NCI-H1092 (cell line): ENCODE measurements at regions not wholly inside any gene's neighbourhood (a gene's known extent, or its start where the extent isn't known, plus 50 kb on each side); places are given as distances from the start of the nearest gene placed in this dataset.

Experiments
- DNase-seq: peaks from one replicate; lab custom pipeline; 2025; lab: John Stamatoyannopoulos, UW

DNA sequence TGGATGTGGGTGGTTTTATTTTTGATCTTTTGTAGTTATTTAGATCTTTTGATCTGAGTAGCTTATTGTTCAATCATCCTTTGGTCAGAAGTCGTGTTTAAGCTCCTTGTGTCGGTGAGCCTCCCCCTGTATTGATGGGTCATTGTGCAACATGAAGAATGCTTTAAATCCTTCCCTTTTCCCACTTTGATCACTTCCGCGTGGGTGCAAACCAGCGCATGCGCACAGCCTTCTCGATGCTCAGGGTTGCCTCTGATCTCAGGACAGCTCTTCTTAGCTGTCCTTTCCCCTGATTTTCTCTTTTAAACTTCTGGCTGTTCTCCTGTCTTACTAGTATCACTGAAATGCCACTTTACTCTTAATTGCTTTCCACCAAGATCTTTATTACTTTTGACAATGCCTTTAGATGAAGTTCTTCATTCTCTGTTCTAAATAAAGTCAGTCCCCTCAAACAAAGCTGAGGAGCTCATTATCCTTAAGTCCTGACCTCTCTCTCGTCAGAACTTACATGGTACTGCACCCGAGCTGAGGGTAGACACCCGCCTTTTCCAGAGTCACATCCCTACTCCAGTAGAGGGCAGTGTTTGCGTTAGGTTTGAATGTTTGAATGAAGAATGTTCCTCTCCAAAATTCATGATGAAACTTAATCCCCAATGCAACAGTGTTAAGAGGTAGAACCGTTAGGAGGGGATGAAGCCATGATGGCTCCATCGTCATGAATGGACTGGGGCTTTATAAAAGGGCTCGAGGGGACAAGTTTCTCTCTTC is 547.9 kb upstream of the TMPRSS15 start:
- peak; percentile 26 for DNase-seq

DNA sequence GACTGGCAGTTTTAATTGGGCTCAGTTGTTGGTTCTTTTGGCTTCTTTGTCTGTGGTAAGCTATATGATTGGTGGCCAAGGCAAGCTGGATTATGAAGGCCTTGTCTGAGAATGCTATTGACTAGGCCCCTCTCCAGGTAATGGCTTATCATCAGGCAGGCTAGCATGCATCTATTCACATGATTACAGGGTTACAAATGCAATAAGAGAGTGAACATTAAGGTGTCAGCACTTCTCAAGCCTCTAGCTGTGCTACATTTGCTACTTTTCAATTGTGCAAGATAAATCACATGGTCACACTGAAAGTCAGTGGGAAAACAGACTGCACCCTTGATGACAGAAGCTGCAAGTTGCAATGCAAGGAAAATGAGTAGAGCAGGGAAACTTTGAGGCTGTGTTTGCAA is 550.9 kb upstream of the TMPRSS15 start:
- DNase-seq: no peak

DNA sequence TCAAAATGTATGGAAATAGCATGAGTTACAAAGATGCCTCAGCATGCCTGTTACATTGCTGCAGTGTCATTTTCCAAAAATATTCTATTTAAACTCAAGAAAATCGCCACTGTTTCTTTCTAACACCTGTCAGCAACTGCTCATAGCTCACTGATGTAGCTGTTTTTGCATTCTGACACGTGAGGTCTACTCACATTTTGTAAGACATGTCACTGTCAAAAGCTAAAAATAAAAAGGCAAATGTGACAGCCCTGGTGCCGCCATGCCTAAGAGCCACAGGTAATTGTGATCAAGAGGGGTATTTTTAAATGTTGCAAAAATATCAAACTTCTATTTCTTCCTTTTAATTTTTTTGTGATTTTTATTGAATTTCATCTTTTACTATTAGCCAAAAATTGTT is 556.2 kb upstream of the TMPRSS15 start:
- DNase-seq: no peak

DNA sequence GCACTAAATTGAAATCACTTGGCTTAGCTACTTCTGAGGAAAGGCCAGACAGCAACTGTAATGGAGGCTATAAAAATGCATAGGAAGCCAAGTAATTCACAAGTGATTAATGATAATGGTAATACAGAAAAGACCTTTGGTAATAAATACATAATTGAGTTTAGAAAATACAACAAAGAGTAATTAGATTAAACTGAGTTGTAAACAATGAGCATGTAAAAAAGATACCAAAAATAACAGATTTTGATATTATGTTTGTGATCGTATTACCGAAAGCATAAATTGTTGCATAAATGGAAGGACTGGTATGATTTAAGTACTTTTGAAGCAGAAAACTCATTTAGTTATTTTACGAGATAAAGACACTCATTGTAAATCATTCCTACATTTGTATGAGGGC is 556.7 kb upstream of the TMPRSS15 start:
- DNase-seq: no peak

DNA sequence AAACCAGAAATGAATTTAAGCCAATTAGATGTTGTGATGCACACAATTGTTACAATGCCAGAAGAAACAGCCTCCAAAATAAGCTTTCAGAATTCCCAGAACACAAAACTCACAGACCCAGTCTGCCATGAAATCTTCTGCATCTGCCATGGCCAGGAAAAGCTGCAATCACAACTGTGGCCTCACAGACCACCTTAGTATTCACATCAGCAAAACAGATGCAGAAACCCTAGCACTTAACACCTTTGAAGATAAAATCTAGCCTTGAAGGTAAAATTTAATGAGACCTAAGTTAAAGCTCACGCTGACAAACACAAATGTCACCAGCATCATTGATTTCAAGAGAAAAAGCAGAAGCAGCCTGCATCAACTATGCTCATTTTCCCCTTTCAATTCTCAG is 566.8 kb upstream of the TMPRSS15 start:
- no peak for DNase-seq

DNA sequence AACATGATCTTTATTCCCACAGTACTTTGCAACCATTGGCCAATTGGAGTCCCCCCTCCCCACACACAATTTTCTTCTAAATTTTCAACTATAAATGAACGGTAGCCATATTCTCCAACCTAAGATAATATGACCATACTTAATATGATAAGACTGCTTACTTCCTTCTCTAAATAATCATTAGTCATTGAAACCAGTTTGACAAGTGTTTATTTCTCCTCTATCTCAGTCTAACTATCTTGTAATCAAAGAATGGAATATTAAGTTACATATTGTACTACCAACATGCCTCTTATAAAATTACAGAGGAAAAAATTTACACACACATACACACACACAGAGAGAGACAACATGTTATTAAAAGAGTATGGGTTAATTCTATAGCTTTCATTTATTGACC is 567.4 kb upstream of the TMPRSS15 start:
- no peak for DNase-seq

DNA sequence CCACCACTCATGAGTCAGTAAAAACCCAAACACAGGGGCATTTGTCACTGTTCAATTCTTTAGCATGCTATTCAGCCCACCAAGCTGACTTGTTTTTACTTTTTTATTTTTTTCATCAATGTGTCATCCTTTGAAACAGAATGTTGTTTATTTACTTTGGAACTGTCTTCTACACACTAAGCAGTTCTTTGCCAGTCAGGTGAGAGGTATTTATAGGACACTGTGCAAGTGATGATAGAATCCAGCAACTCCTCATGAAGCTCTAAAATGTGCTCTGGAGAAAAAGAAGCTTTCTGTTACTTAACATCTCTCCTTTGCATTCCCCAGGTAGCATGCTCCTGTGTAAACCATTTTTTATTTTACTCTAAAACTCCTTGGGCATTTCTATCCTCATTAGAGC is 582.0 kb upstream of the TMPRSS15 start:
- DNase-seq: no peak

DNA sequence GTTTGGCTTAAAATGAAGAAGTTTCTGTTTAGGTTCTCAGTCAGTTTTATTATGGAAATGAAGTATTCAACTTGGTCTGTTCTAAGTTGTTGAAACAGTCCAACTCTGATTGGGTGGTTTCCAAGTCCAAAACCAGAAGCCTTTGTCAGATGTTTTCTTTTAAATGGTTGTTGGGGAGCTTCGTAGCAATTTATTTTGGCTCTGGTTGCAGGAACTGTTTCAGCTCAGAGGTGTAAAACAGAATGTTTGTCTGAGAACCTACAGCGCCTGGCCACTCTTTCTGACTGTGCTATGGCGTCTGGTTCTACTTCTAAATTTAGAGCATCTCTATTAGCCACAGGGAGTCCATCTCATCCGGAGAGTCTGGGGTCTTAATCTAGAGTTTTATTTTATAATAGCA is 582.6 kb upstream of the TMPRSS15 start:
- no peak for DNase-seq

DNA sequence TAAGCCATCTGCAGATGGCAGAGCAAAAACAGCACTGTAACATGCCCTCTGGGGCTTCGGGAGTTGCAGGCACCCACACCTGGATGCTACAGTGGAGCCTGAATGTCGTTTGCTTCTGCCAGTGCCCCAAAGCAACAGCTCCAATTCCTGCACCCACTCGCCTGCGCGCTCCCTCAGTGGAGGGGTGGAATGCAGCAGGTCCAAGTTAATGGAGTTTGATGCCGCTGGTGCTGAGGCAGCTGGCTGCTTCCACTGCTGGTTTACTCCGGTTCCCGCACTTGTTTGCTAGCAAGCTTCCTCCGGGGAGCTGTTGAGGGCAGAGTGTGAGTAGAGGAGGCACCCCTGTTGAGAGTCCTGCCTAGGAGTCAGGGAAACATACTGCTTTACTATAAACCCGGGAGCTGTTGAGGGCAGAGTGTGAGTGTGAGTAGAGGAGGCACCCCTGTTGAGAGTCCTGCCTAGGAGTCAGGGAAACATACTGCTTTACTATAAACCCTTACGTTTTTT is 584.0 kb upstream of the TMPRSS15 start:
- peak; percentile 25 for DNase-seq

DNA sequence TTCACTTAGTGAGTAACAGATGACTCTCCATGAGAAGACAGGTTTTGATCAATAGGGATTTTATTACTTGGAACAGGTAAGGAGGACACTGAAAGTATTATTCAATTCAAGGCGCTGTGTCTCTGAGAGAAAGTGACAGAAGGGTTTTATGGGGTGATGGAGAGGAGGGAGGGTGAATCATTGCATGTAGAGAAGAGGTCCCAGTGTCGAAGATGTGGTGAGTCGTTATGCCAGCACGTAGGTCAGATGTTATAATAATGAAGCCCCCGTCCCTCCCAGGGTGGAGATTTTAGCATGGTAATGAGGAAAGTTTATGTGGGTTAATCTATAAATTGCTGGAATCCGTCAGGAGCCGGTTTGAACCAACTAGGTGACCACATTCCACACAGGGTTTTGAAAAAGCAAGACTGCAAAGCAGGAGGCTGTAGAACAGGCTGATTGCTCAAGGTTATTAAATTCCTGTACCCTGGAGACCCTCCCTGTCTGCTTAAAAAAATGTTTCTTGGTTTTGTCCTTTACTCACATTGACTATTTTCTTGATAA is 586.4 kb upstream of the TMPRSS15 start:
- no peak for DNase-seq

DNA sequence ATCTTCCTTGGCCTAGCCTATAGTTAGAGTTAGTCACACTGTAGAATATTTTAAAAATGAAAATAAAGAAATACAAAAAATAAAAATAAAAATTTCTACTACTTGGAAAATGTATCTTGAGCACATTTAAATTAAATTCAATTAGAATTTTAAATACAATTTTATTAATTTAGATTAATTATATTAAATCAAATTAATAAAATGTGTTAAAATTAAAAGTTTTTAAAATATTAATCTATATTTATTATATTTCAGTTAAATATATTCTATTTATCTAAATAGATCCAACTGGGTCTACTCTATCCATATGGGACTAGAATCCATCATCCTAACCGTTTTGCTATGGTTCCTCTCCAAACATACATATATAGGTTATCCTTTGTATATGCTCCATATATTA is 588.3 kb upstream of the TMPRSS15 start:
- DNase-seq: no peak

DNA sequence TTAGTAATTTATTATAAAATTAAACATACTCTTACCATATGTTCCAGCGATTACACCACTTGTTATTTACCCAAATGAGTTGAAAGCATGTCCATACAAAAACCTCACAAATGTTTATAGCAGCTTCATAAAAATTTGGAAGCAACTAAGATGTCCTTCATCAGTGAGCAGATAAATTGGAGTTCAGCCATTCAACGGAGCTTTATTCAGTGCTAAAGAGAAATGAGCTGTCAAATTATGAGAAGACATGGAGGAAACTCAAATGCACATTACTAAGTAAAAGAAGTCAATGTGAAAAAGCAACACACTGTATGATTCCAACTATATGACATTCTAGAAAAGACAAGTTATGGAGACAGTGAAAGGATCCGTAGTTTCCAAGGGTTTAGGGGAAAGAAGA is 606.7 kb upstream of the TMPRSS15 start:
- no peak for DNase-seq

DNA sequence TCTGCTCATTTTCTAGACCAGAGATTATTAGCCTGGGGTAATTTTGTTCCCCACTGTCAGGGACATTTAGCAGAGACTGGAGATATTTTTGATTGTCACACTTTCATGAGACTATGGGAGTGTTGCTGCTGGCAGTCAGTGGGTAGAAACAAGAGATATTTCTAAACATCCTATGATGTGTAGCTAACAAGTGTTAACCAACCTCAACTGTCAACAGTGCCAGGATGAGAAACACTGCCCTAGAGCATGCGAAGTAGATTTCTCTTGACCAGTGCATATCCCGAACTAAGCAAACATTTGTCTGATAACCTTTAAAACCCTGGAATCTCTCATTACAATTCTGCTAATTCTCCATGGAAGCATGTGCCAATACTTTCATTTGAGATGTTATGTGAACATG is 607.4 kb upstream of the TMPRSS15 start:
- no peak for DNase-seq

DNA sequence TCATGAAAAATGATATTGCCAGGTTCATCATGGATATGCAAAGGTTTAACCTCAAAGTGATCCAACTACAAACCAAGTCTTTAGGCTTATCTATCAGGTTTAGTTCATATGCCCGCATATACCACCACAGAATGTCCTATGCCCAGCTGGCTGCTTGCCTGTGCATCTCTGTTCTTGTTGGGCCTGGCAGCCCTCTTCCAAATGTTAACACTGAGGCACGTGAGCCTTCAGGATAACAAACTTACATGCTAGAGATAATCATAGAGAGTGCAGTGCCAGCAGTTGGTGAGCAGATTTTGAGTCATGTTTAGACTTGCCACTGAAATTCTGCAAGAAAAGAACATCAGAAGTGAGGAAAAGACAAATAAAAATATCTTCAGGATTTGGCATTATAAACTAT is 607.9 kb upstream of the TMPRSS15 start:
- DNase-seq: no peak

DNA sequence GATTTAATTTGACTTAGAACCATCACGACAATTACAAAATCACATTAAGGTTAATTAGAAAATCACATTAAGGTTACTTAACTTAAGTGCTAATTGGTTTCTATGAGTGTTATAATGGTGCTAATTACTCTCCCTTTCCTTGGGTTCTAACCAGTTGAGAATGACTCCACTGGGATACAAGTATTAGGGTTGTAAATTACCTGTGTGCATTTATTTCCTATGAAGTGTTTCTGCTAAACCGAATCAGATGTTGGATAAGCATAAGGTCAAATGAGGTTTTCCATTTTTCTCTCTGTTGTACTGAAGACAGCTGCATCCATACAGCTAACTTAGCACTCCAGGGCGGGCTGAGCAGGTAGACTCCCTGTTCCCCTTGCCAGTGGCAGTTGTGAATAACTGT is 610.3 kb upstream of the TMPRSS15 start:
- no peak for DNase-seq

DNA sequence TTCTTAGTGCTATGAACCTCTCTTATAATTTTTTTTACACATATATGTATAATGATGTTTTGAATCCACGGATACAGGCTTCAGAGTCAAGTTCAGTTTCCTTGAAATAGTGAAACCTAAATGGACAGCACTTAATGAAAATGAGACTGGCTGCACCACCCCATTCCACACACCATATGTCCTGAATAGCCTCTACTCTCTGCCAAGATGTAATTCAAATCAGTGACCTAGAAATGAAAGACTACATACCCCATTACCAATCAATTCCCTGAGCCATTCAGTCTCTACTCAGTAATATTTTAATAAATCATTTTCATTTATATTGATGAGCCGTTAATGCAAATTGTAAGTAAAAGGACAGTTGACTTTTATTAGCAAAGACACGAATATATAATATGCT is 614.9 kb upstream of the TMPRSS15 start:
- DNase-seq: no peak

DNA sequence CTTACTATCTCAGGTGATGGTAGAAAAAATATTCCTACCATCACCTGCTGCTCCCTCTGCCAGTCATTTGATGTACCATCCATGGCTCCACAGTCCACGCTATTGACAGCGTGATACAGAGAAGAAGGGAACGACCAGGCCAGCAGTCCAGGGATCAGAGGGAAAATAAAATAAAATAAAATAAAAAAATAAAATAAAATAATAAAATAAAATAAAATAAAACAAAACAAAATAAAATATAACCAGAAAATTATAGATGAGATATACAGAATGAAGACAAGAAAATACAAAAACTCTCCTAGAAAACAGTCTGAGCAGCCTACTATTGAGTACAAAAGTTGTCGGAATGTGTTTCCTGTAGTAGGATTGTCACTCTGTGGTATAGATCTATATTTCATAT is 619.4 kb upstream of the TMPRSS15 start:
- DNase-seq: no peak

DNA sequence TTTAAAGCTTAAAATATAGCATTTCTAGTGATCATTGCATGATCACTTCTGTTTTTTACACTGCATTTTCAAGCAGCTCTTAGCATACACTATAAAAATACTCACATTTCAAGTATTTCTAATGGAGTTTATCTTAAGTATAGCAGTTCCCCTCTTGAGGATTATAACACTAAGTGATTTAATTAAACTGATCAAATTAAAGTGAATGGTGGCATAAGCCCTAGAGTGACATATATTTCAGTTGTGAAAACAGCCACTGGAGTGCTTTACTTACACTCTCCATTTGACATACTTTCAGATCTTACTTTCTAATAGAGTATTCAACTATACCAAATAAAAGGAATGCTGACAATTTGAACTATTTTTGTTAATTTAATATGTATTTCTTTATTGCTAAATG is 623.3 kb upstream of the TMPRSS15 start:
- no peak for DNase-seq

DNA sequence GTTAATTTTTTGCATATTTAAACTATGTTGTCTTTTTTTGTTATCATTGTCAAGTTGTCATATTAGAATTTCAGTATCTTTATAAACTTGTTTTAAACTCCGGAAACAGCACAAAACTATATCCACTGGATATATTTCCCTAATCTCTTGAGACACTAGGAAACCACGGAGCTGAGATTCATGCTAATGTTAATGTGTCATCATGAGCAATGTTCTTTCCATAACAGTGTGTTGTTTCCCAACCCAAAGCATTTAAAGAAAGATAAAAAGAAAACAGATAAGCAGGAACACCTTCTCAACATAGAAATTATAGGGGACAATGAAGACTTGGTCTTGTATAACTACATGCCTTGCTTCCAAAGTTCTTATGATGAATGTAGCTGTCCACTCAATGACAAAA is 626.2 kb upstream of the TMPRSS15 start:
- no peak for DNase-seq

DNA sequence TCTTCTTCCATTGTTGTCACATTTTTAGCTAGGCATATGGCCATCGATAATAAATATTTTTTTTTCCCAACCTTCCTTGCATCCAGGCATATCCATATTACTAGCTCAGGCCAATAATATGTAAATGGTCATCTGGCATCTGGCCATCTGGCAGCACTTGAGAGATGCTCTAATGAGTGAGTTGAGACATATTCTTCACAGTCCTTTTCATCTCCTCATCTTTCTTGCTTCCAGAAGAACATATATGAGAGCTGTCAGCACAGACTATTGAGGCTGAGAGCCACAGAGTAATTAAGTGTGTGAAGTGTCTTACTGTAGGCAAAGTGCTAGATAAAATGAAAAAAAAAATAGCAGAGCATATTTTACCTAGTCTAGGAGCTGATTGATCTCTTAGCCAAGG is 628.4 kb upstream of the TMPRSS15 start:
- DNase-seq: no peak

DNA sequence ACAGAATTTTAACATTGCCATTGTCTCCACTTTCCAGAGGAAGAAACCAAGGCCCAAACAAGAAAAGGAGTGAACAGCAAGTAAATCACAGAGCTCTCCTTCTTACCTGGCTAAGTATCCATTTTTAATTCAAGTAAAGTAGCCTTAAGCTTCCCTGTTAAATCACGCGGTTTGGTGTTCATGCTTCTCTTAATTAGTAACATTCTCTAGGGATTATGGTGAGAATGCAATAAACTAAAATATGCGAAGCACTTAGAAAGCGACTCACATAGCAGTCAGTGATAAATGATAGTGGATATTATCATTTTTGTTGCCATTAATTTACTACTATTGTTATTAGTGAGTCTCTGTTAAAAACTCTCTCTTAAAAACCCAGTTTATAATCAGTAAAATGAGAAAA is 630.5 kb upstream of the TMPRSS15 start:
- DNase-seq: no peak

DNA sequence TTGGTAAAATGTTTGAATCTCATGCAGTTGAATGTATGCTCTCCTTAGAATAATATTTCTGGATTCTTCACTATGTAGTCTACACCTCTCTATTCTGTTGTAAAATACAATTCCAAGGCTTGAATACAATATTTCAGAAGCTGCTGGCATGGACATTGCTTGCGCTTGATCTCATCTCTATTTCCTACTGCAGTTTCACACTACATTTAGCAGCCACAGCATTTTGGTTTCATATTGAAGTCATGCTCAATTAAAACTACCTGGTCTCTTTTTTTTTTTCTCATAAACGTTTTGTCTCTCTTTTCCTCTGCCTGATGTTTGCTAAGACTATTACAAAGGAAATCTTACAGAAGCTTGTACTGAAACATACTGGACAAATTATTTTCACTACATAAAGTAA is 631.0 kb upstream of the TMPRSS15 start:
- DNase-seq: no peak

DNA sequence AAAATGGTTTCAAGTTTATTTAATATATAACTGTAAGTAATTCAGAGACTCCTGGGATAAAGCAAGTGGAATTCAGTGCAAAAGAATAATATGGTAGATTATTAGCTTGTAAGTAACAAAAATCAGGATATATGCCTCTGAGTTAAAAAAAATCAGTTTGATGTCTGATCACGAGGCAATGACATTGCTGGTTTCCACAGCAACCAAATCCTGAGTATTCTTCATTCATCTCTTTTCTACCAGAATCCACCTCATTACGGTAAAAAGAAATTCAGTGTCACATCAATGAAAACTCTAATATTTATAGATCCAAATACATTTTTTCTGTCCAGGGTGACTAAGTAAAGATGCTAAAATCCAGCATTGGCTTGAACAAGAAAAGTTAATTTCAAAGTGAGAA is 642.3 kb upstream of the TMPRSS15 start:
- DNase-seq: no peak

DNA sequence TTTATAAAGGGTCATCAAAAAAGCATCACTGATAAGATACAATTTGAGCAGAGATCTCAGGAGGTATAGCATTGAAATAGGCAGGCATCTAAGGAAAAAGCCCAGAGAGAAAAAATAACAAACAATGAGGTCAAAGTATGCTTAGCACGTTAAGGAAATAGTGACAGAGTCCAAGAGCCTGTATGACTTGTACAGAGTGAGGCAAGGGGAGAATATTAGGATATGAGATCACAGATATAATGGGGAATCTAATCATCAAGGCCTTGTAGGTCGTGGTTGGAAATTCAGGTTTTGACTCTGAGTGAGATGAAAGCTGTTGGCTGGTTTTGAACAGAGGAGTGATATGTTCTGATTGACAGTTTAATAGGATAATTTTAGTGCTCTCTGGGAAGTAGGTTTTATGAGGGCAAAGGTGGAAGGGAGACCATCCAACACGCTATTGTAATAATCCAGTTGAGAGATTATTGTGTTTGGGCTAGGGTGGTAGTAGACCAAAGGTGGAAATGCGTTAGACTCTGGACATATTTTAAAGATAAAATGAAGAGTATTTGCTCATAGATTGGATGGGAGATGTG is 644.6 kb upstream of the TMPRSS15 start:
- no peak for DNase-seq
